ENCODE measurements at regions not wholly inside any gene's neighbourhood (a gene's known extent, or its start where the extent isn't known, plus 50 kb on each side); places are given as distances from the start of the nearest gene placed in this dataset.

DNA sequence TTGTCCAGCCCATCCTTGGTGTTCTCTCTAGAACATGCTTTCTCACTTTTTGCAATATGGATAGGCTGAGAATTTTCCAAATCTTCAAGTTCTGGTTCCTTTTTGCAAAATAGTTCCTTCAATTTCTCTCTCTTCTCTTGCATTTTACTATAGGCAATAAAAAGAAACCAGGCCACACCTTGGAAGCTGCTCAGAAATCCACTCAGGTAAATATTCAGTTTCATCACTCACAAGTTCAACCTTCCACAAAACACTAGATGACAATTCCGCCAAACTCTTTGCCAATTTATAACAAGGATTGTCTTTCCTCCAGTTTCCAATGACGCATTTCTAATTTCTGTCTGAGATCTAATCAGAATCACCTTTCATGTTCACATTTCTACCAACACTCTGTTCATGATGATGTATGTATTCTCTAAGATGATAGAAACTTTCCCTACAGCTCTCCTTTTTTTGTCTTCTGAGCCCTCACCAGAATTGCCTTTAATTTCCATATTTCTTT is 204.2 kb upstream of the PIK3R1 start:
- TF ChIP-seq, protein P1, sequence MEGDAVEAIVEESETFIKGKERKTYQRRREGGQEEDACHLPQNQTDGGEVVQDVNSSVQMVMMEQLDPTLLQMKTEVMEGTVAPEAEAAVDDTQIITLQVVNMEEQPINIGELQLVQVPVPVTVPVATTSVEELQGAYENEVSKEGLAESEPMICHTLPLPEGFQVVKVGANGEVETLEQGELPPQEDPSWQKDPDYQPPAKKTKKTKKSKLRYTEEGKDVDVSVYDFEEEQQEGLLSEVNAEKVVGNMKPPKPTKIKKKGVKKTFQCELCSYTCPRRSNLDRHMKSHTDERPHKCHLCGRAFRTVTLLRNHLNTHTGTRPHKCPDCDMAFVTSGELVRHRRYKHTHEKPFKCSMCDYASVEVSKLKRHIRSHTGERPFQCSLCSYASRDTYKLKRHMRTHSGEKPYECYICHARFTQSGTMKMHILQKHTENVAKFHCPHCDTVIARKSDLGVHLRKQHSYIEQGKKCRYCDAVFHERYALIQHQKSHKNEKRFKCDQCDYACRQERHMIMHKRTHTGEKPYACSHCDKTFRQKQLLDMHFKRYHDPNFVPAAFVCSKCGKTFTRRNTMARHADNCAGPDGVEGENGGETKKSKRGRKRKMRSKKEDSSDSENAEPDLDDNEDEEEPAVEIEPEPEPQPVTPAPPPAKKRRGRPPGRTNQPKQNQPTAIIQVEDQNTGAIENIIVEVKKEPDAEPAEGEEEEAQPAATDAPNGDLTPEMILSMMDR (IDR thresholded peaks at IDR 0.05; ENCODE audit: poor library complexity): no peak
- no peak for TF ChIP-seq EZH2 (IDR thresholded peaks at IDR 0.05; ENCODE audit: borderline replicate concordance)

All from hepatocyte (in vitro differentiated cells).